HFFc6 (cell line): ENCODE measurements at regions not wholly inside any gene's neighbourhood (a gene's known extent, or its start where the extent isn't known, plus 50 kb on each side); places are given as distances from the start of the nearest gene placed in this dataset.
"Not testable (repeated sequence)": the region's sequence is repeated elsewhere in the genome, so short reads cannot be mapped to it uniquely, and the experiment has no call there.

ENCODE experiments used
- DNase-seq: peaks from one replicate; pipeline ENCODE4 v3.0.0-alpha.2; 2018
- H3K27ac Mint-ChIP-seq: 2 replicates; pipeline ENCODE4 v1.8.0; 2020; ENCODE audit warnings: mild to moderate bottlenecking, mixed read lengths
- H3K27me3 Mint-ChIP-seq: 2 replicates; pipeline ENCODE4 v1.8.0; 2021; ENCODE audit warnings: mild to moderate bottlenecking, moderate library complexity, mixed read lengths; ENCODE audit not compliant: insufficient read depth
- H3K36me3 Mint-ChIP-seq: 2 replicates; pipeline ENCODE4 v1.8.0; 2021; ENCODE audit warnings: low read depth, mixed read lengths
- H3K4me1 Mint-ChIP-seq: 2 replicates; pipeline ENCODE4 v1.8.0; 2020; ENCODE audit warnings: low read depth, mixed read lengths
- H3K4me3 Mint-ChIP-seq: 2 replicates; pipeline ENCODE4 v1.8.0; 2020; ENCODE audit warnings: mild to moderate bottlenecking, moderate library complexity, mixed read lengths
- H3K9me3 Mint-ChIP-seq: 2 replicates; pipeline ENCODE4 v1.8.0; 2020; ENCODE audit warnings: mild to moderate bottlenecking, mixed read lengths
- TF ChIP-seq, protein P1 (sequence below): fragments of 200-600 bp; sonication (generic); IDR thresholded peaks from 2 replicates; pipeline ENCODE4 v1.5.0; 2021; ENCODE audit warnings: antibody characterized with exemption, mild to moderate bottlenecking

DNA sequence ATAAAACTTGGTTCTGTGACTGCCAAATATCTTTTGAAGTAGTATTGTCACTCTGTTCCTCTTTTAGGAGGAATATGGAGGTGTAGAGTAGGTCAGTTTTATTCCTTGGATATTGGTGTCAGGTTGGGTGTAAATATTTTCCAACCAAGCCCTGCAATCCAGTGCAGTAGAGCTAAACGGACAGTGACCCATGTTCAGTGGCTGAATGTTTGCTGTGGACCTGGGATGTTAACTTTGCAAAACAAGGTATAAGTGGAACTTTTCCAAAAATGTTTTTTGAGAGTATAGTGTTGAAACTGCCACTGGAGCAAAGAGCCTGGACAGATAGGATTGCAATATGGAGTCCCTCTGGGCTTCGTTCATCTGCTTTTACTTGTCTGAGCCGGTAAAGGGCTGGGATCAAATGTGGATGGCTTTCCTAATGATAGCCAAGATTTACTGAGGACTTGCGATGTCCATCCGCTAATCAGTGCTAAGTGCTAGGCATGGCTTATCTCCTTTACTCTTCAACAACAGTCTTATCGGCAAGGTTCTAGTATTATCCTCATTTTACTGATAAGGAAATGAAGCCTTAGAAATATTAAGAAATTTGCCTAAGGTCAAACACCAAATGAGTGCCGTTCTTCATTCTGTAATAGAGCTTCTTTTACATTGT, 69.0 kb upstream of the BACH2 start:
- TF ChIP-seq, protein P1, sequence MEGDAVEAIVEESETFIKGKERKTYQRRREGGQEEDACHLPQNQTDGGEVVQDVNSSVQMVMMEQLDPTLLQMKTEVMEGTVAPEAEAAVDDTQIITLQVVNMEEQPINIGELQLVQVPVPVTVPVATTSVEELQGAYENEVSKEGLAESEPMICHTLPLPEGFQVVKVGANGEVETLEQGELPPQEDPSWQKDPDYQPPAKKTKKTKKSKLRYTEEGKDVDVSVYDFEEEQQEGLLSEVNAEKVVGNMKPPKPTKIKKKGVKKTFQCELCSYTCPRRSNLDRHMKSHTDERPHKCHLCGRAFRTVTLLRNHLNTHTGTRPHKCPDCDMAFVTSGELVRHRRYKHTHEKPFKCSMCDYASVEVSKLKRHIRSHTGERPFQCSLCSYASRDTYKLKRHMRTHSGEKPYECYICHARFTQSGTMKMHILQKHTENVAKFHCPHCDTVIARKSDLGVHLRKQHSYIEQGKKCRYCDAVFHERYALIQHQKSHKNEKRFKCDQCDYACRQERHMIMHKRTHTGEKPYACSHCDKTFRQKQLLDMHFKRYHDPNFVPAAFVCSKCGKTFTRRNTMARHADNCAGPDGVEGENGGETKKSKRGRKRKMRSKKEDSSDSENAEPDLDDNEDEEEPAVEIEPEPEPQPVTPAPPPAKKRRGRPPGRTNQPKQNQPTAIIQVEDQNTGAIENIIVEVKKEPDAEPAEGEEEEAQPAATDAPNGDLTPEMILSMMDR: no peak
- DNase-seq: no peak
- Mint-ChIP-seq H3K36me3 (no peaks in the 10 kb centered on the region), H3K27me3 (peaks cover 4% of the 10 kb centered on the region), H3K27ac (no peak overlapping the region), H3K4me3 (no peak overlapping the region), H3K4me1 (peaks cover 27% of the 10 kb centered on the region), H3K9me3 (no peaks in the 10 kb centered on the region)

DNA sequence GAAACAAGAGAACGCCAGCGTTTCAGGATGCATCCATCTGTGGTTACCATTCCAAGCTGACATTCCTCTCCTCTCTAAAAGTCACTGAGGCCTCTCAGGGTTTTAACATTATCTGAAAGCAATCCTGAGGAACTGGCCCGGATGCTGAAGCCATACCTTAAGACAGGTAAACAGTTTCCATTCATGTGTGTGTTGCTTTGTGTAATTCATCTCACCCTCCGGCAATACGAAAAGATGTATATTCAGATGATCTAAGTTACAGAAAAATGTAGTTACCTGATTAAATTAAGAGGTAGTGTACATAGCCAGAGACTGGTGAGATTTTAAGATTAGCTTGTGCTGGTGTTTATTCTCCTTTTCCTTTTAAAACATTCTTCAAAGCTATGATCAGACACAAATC, 68.4 kb upstream of the BACH2 start:
- TF ChIP-seq, protein P1: no peak
- Mint-ChIP-seq H3K27ac (no peak overlapping the region), H3K9me3 (no peaks in the 10 kb centered on the region)

DNA sequence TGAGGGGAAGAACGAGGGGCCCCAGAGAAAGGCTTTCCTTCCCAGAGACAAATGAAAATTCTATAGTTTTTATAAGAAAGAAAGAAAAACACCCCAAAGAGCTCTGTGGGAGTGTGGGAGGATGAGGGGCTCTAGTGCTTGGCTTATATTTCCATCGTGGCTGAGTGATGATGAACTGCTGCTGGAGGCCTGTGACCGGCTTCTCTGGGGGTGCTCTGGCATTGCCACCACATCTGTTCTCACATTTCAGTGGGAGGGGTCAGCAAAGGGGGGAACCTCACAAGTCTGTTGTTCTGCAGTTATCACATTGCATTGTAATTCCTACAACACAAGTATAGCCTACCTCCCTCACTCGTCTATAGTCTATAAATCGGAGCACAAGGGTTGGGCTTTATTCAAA, 67.6 kb upstream of the BACH2 start:
- Mint-ChIP-seq H3K4me3 (no peak overlapping the region), H3K4me1 (peaks cover 17% of the 10 kb centered on the region), H3K27ac (no peak overlapping the region), H3K36me3 (no peaks in the 10 kb centered on the region), H3K27me3 (peaks cover 2% of the 10 kb centered on the region), H3K9me3 (no peaks in the 10 kb centered on the region)
- DNase-seq: no peak
- TF ChIP-seq, protein P1: no peak

More for the DNA sequence above, 68.4 kb upstream of the BACH2 start:
- H3K27me3 Mint-ChIP-seq: peaks cover 2% of the 10 kb centered on the region
- H3K4me3 Mint-ChIP-seq: no peak overlapping the region
- H3K4me1 Mint-ChIP-seq: peaks cover 23% of the 10 kb centered on the region
- no peaks in the 10 kb centered on the region for H3K36me3 Mint-ChIP-seq
- no peak for DNase-seq

DNA sequence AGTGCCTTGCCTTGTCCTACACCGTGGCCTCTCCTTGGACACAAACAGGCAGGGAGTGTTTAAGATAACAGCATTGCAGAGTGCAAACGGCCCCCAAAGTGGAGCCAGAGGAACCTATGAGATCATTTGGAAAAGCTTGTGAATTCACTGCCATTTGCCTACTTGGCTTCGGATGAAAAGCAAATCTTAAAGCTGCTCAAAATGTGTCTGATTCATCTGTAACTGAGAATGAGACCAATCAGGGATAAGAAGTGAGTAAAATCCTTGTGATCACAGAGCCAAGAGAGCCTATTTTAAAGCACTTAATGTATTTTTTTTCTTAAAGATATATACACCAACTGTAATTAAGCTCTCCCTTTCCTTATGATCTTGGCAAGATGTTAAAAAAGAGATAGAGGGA, 65.7 kb upstream of the BACH2 start:
- no peaks in the 10 kb centered on the region for H3K9me3 Mint-ChIP-seq
- no peaks in the 10 kb centered on the region for H3K36me3 Mint-ChIP-seq
- H3K27me3 Mint-ChIP-seq: peaks cover 2% of the 10 kb centered on the region
- no peak overlapping the region for H3K4me3 Mint-ChIP-seq
- TF ChIP-seq, protein P1: no peak
- DNase-seq: no peak
- H3K27ac Mint-ChIP-seq: no peak overlapping the region
- no peaks in the 10 kb centered on the region for H3K4me1 Mint-ChIP-seq

DNA sequence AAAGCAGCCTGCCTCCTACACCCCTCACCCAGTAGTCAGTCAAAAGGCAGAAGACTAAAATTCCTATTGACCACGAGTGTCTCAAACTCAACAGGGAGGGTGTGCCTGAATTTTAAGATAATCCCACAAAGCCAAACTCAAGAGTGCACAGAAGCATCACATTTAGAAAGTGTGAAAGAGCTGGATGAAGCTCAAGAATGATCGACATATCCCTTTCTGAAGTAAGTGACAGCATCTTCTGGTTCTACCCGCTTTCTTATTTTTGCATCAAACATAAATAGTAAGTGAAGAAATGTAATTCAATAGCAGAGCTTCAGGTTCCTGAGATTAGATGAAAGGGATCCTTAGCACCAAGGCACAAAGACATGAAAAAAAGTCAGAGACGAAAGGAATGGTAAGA, 64.5 kb upstream of the BACH2 start:
- Mint-ChIP-seq H3K27me3 (peaks cover 2% of the 10 kb centered on the region), H3K36me3 (no peaks in the 10 kb centered on the region), H3K4me1 (no peaks in the 10 kb centered on the region), H3K4me3 (no peak overlapping the region), H3K27ac (no peak overlapping the region), H3K9me3 (no peaks in the 10 kb centered on the region)
- TF ChIP-seq, protein P1: no peak
- no peak for DNase-seq

DNA sequence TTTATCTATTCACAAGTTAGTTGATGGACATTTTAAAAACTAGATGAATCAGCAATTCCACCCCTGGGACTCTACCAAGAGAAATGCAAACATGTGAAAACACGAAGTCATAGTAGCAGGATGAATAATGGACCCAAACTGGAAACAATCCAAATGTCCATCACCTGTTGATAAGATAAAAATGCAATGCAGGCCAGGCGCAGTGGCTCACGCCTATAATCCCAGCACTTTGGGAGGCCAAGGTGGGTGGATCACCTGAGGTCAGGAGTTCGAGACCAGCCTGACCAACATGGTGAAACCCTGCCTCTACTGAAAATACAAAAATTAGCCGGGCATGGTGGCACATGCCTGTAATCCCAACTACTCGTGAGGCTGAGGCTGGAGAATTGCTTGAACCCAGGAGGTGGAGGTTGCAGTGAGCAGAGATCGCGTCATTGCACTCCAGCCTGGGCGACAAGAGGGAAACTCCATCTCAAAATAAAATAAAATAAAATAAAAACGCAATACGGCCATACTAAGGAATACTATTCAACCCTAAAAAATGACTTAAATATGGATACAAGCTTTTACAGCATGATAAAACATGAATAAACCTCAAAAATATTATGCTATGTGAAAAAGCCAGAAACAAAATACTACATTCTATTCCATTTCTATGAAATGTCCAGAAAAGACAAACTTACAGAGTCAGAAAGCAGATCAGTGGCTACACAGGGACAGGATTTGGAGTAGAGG, 61.6 kb upstream of the BACH2 start:
- not testable (repeated sequence) for H3K36me3 Mint-ChIP-seq, DNase-seq, H3K4me3 Mint-ChIP-seq, H3K4me1 Mint-ChIP-seq, H3K27ac Mint-ChIP-seq, H3K27me3 Mint-ChIP-seq, H3K9me3 Mint-ChIP-seq
